HUES64 (cell line): ENCODE measurements at regions not wholly inside any gene's neighbourhood (a gene's known extent, or its start where the extent isn't known, plus 50 kb on each side); places are given as distances from the start of the nearest gene placed in this dataset.
"Not testable (repeated sequence)": the region's sequence is repeated elsewhere in the genome, so short reads cannot be mapped to it uniquely, and the experiment has no call there.

Source experiments
- H3K27ac ChIP-seq: 2 replicates; pipeline ENCODE4 v1.7.0; 2013; ENCODE audit warnings: low read depth, low read length, inconsistent platforms
- H3K27me3 ChIP-seq: 2 replicates; pipeline ENCODE4 v1.6.1; 2013; ENCODE audit warnings: mild to moderate bottlenecking, low read length; ENCODE audit not compliant: insufficient read depth
- H3K36me3 ChIP-seq: 2 replicates; pipeline ENCODE4 v1.6.1; 2013; ENCODE audit warnings: mild to moderate bottlenecking, low read length; ENCODE audit not compliant: insufficient read depth
- H3K4me1 ChIP-seq: 2 replicates; pipeline ENCODE4 v1.6.1; 2013; ENCODE audit warnings: mild to moderate bottlenecking, low read length, moderate library complexity; ENCODE audit not compliant: insufficient read depth
- H3K4me3 ChIP-seq: 2 replicates; pipeline ENCODE4 v1.5.1; 2013; ENCODE audit warnings: mild to moderate bottlenecking, low read length, moderate library complexity
- H3K9ac ChIP-seq: 2 replicates; pipeline ENCODE4 v1.6.1; 2013; ENCODE audit warnings: mild to moderate bottlenecking, low read depth, low read length
- H3K9me3 ChIP-seq: 2 replicates; pipeline ENCODE4 v1.6.1; 2013; ENCODE audit warnings: low read depth, low read length; ENCODE audit not compliant: insufficient read depth
- WGBS: fragments of 150-250, 120-280 bp; methylation state at CpG from one replicate; pipeline ENCODE4 v1.1.7; 2013; ENCODE audit warnings: missing lambda C conversion rate; 5-methylcytosine and 5-hydroxymethylcytosine counted together

- H3K9ac ChIP-seq, H3K9me3 ChIP-seq, H3K4me1 ChIP-seq, H3K27ac ChIP-seq, H3K27me3 ChIP-seq, H3K4me3 ChIP-seq, H3K36me3 ChIP-seq: not testable (repeated sequence)
- WGBS = 96% methylated on average over 9 of the region's 10 CpGs
Observed at GRCh38 chr1:835509-835908, 88.2 kb upstream of the SAMD11 start.

GRCh38 chr1:837601-838000, 86.1 kb upstream of the SAMD11 start:
- WGBS = 94% methylated on average over 4 of the region's 5 CpGs
- not testable (repeated sequence) for H3K27ac ChIP-seq, H3K4me1 ChIP-seq, H3K27me3 ChIP-seq, H3K9ac ChIP-seq, H3K4me3 ChIP-seq, H3K9me3 ChIP-seq, H3K36me3 ChIP-seq

- not testable (repeated sequence) for H3K9ac ChIP-seq, H3K36me3 ChIP-seq, H3K27ac ChIP-seq, H3K27me3 ChIP-seq, H3K9me3 ChIP-seq, H3K4me1 ChIP-seq, H3K4me3 ChIP-seq
- 93% methylated on average over 5 of the region's 5 CpGs for WGBS
Observed at GRCh38 chr1:838291-838690, 85.4 kb upstream of the SAMD11 start.

GRCh38 chr1:840592-840991, 83.1 kb upstream of the SAMD11 start:
- H3K4me1 ChIP-seq, H3K27ac ChIP-seq, H3K27me3 ChIP-seq, H3K4me3 ChIP-seq, H3K36me3 ChIP-seq, H3K9ac ChIP-seq, H3K9me3 ChIP-seq: not testable (repeated sequence)
- no CpG with 5 or more reads among the region's 6 CpGs for WGBS

- not testable (repeated sequence) for H3K9ac ChIP-seq, H3K4me3 ChIP-seq, H3K9me3 ChIP-seq, H3K27me3 ChIP-seq, H3K27ac ChIP-seq, H3K36me3 ChIP-seq, H3K4me1 ChIP-seq
- over 99% methylated on average over 6 of the region's 15 CpGs for WGBS
Observed at GRCh38 chr1:841671-842425, 81.9 kb upstream of the SAMD11 start.

GRCh38 chr1:842799-843198, 80.9 kb upstream of the SAMD11 start:
- WGBS = 94% methylated on average over 5 of the region's 10 CpGs
- H3K27ac ChIP-seq = not testable (repeated sequence)

GRCh38 chr1:843946-844345, 79.8 kb upstream of the SAMD11 start:
- H3K36me3 ChIP-seq, H3K4me1 ChIP-seq, H3K27ac ChIP-seq, H3K9me3 ChIP-seq, H3K27me3 ChIP-seq, H3K4me3 ChIP-seq, H3K9ac ChIP-seq: not testable (repeated sequence)
- 92% methylated on average over 5 of the region's 5 CpGs for WGBS

More at GRCh38 chr1:842799-843198, 80.9 kb upstream of the SAMD11 start:
- not testable (repeated sequence) for H3K4me1 ChIP-seq, H3K4me3 ChIP-seq, H3K9ac ChIP-seq, H3K9me3 ChIP-seq, H3K36me3 ChIP-seq, H3K27me3 ChIP-seq

- Histone ChIP-seq H3K4me3 (no peak overlapping the region), H3K9me3 (no peaks in the 10 kb centered on the region), H3K27ac (peak overlapping the region; percentile 60; the same call in 1 of the 2 replicates), H3K4me1 (peaks cover 10% of the 10 kb centered on the region), H3K9ac (0 out of 2 replicates have a peak overlapping the region, but pooled peaks have one; percentile 3), H3K36me3 (no peaks in the 10 kb centered on the region), H3K27me3 (no peaks in the 10 kb centered on the region)
- WGBS = 75% methylated on average over 10 of the region's 13 CpGs
Observed at GRCh38 chr1:844472-845026, 79.2 kb upstream of the SAMD11 start.

GRCh38 chr1:845641-846040, 78.1 kb upstream of the SAMD11 start:
- H3K27ac ChIP-seq = not testable (repeated sequence)
- WGBS = 43% methylated on average over 2 of the region's 3 CpGs
- H3K9ac ChIP-seq = peak overlapping the region; percentile 6; the same call in 1 of the 2 replicates

GRCh38 chr1:849873-850272, 73.8 kb upstream of the SAMD11 start:
- WGBS = 92% methylated on average over 4 of the region's 4 CpGs

More at GRCh38 chr1:845641-846040, 78.1 kb upstream of the SAMD11 start:
- not testable (repeated sequence) for H3K36me3 ChIP-seq, H3K4me1 ChIP-seq, H3K4me3 ChIP-seq, H3K27me3 ChIP-seq, H3K9me3 ChIP-seq

GRCh38 chr1:850318-850717, 73.4 kb upstream of the SAMD11 start:
- WGBS = 95% methylated on average over 4 of the region's 4 CpGs

More at GRCh38 chr1:849873-850272, 73.8 kb upstream of the SAMD11 start:
- H3K4me1 ChIP-seq, H3K9ac ChIP-seq, H3K27me3 ChIP-seq, H3K27ac ChIP-seq, H3K9me3 ChIP-seq, H3K4me3 ChIP-seq, H3K36me3 ChIP-seq: not testable (repeated sequence)

GRCh38 chr1:851398-851797, 72.3 kb upstream of the SAMD11 start:
- not testable (repeated sequence) for H3K27ac ChIP-seq, H3K27me3 ChIP-seq, H3K4me3 ChIP-seq, H3K4me1 ChIP-seq, H3K36me3 ChIP-seq, H3K9me3 ChIP-seq, H3K9ac ChIP-seq
- 95% methylated on average over 9 of the region's 17 CpGs for WGBS

More at GRCh38 chr1:850318-850717, 73.4 kb upstream of the SAMD11 start:
- not testable (repeated sequence) for H3K4me1 ChIP-seq, H3K9me3 ChIP-seq, H3K4me3 ChIP-seq, H3K27ac ChIP-seq, H3K9ac ChIP-seq, H3K27me3 ChIP-seq, H3K36me3 ChIP-seq
